Epithelial cell of esophagus (primary cell): ENCODE measurements at regions not wholly inside any gene's neighbourhood (a gene's known extent, or its start where the extent isn't known, plus 50 kb on each side); places are given as distances from the start of the nearest gene placed in this dataset.

Experiments
- DNase-seq: peaks from one replicate; pipeline ENCODE4 v3.0.0; 2010; ENCODE audit warnings: low read depth
- H3K4me3 ChIP-seq: 2 replicates; pipeline ENCODE4 v1.5.1; 2011; ENCODE audit warnings: mild to moderate bottlenecking, low read length, control low read depth
- CTCF ChIP-seq: IDR thresholded peaks from 2 replicates; pipeline ENCODE4 v1.5.1; 2011; ENCODE audit warnings: low read depth, mild to moderate bottlenecking, low read length, control low read depth, inconsistent platforms; ENCODE audit not compliant: insufficient read depth; ENCODE audit errors: missing control alignments

- TF ChIP-seq CTCF = no peak
- H3K4me3 ChIP-seq = no peak overlapping the region
- no peak for DNase-seq
Measured at GRCh38 chr6:78599526-78599925, 267.8 kb upstream of the IRAK1BP1 start.

GRCh38 chr6:78605909-78606446 is 261.4 kb upstream of the IRAK1BP1 start:
- H3K4me3 ChIP-seq = no peak overlapping the region
- DNase-seq = peak; percentile 72
- no peak for TF ChIP-seq CTCF

- no peak for TF ChIP-seq CTCF
- no peak for DNase-seq
Measured at GRCh38 chr6:78607189-78607588, 260.2 kb upstream of the IRAK1BP1 start.

GRCh38 chr6:78611102-78611620 is 256.2 kb upstream of the IRAK1BP1 start:
- no peak overlapping the region for H3K4me3 ChIP-seq

More at GRCh38 chr6:78607189-78607588, 260.2 kb upstream of the IRAK1BP1 start:
- H3K4me3 ChIP-seq = no peak overlapping the region

GRCh38 chr6:78611886-78612480 is 255.4 kb upstream of the IRAK1BP1 start:
- no peak overlapping the region for H3K4me3 ChIP-seq
- peak; percentile 47 for TF ChIP-seq CTCF
- peak; percentile 42 for DNase-seq

More at GRCh38 chr6:78611102-78611620, 256.2 kb upstream of the IRAK1BP1 start:
- no peak for DNase-seq
- no peak for TF ChIP-seq CTCF

- H3K4me3 ChIP-seq = no peak overlapping the region
- no peak for DNase-seq
- no peak for TF ChIP-seq CTCF
Measured at GRCh38 chr6:78614961-78615360, 252.4 kb upstream of the IRAK1BP1 start.
